GM19455 (cell line): ENCODE measurements at regions not wholly inside any gene's neighbourhood (a gene's known extent, or its start where the extent isn't known, plus 50 kb on each side); places are given as distances from the start of the nearest gene placed in this dataset.
"Not testable (repeated sequence)": the region's sequence is repeated elsewhere in the genome, so short reads cannot be mapped to it uniquely, and the experiment has no call there.

ENCODE experiments used
- ATAC-seq: cut with Tn5 transposase; IDR thresholded peaks from one replicate; pipeline ENCODE4 v1.9.1; 2021; ENCODE audit not compliant: unreplicated experiment

- no peak for ATAC-seq
These were observed 170.2 kb upstream of the PZP start for GRCh38 chr12:9378430-9378835.

- ATAC-seq: no peak
These were observed 164.0 kb upstream of the PZP start for GRCh38 chr12:9372202-9372601.

GRCh38 chr12:9367828-9368227, 159.6 kb upstream of the PZP start:
- ATAC-seq: no peak

GRCh38 chr12:9367201-9367600, 159.0 kb upstream of the PZP start:
- no peak for ATAC-seq

- ATAC-seq: no peak
These were observed 157.1 kb upstream of the PZP start for GRCh38 chr12:9365296-9365695.

GRCh38 chr12:9364224-9365176, 156.3 kb upstream of the PZP start:
- peak; percentile 84 for ATAC-seq

- no peak for ATAC-seq
These were observed 154.9 kb upstream of the PZP start for GRCh38 chr12:9363145-9363544.

GRCh38 chr12:9361879-9362326, 153.7 kb upstream of the PZP start:
- no peak for ATAC-seq

GRCh38 chr12:9354009-9354754, 146.0 kb upstream of the PZP start:
- not testable (repeated sequence) for ATAC-seq

GRCh38 chr12:9351136-9351535, 142.9 kb upstream of the PZP start:
- ATAC-seq: no peak

GRCh38 chr12:9349888-9350885, 142.0 kb upstream of the PZP start:
- no peak for ATAC-seq

GRCh38 chr12:9348906-9349518, 140.8 kb upstream of the PZP start:
- no peak for ATAC-seq

- ATAC-seq: no peak
These were observed 139.3 kb upstream of the PZP start for GRCh38 chr12:9347328-9348127.

- ATAC-seq: no peak
These were observed 138.7 kb upstream of the PZP start for GRCh38 chr12:9346866-9347327.

GRCh38 chr12:9345171-9345570, 137.0 kb upstream of the PZP start:
- no peak for ATAC-seq

- ATAC-seq: no peak
These were observed 136.3 kb upstream of the PZP start for GRCh38 chr12:9344541-9344940.

GRCh38 chr12:9343731-9344130, 135.5 kb upstream of the PZP start:
- ATAC-seq: no peak

- no peak for ATAC-seq
These were observed 134.6 kb upstream of the PZP start for GRCh38 chr12:9342614-9343353.

GRCh38 chr12:9341260-9341585, 133.0 kb upstream of the PZP start:
- ATAC-seq: no peak
